ENCODE measurements at regions not wholly inside any gene's neighbourhood (a gene's known extent, or its start where the extent isn't known, plus 50 kb on each side); places are given as distances from the start of the nearest gene placed in this dataset.

DNA sequence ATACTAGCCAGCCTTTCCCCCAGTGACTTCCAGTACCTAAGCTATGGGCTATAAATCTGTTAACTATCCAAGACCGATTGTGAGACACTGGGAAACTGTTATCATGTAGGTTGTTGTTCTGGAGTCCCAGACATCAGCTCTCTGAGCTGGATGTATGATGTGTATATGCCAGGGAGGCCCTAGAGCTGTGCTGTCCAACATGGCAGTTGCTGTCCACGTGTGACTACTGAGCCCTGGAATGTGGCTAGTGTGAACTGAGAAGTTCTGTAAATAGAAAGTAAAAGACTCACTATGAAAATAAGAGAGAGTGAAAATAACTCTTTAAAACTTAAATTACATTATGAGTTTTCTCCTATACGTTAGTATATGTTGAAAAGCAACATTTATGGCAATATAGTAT, 755.8 kb upstream of the FBXO33 start:
- Histone ChIP-seq H3K27ac (ENCODE audit: low read depth, low read length) (no peak overlapping the region), H3K9me2 (ENCODE audit: insufficient read depth) (no peaks in the 10 kb centered on the region), H3K4me3 (replicated peaks in 1 of 2; ENCODE audit: low read depth in 1 of 2, low read length in 2 of 2) (no peak overlapping the region), H3K9ac (ENCODE audit: low read length) (no peak overlapping the region), H4K20me1 (ENCODE audit: insufficient read depth) (no peaks in the 10 kb centered on the region), H3K4me1 (ENCODE audit: control insufficient read depth in 1 of 2, insufficient read depth in 2 of 2, low read length in 2 of 2) (peaks cover 0 to 3% of the 10 kb centered on the region in 2 experiments; a peak in 1 of 4 replicates), H3K4me2 (ENCODE audit: low read length) (no peak overlapping the region), H3K79me2 (ENCODE audit: insufficient read depth, low read length) (no peaks in the 10 kb centered on the region), H3K9me3 (ENCODE audit: control insufficient read depth in 1 of 2, insufficient read depth in 1 of 2, low read depth in 1 of 2, low read length in 2 of 2) (no peaks in the 10 kb centered on the region), H2AFZ (ENCODE audit: low read depth, low read length, poor library complexity, severe bottlenecking) (no peak overlapping the region), H3K27me3 (ENCODE audit: insufficient read depth, low read length) (no peaks in the 10 kb centered on the region), H3K36me3 (ENCODE audit: control insufficient read depth in 1 of 2, insufficient read depth in 2 of 2, low read length in 2 of 2) (no peaks in the 10 kb centered on the region)
- ChIA-PET CTCF (no interaction called here), POLR2A (no interaction called here), RAD21 (ENCODE audit: low non-redundant PET in 1 of 2, low total read pairs in 2 of 2, uncharacterized antibody in 2 of 2, unreplicated experiment in 2 of 2) (no interaction called here)
- no TSS peak for BruUV-seq (replicated peaks)
- TF ChIP-seq ZNF274 (IDR thresholded peaks at IDR 0.05; ENCODE audit: low read depth, low read length) (no peak), ZFX (IDR thresholded peaks at IDR 0.05) (no peak), SIN3A (IDR thresholded peaks at IDR 0.05; ENCODE audit: low read depth) (no peak), POLR2AphosphoS5 (IDR thresholded peaks at IDR 0.05; ENCODE audit: low read depth, low read length) (no peak), CBX3 (IDR thresholded peaks at IDR 0.05; ENCODE audit: low read depth) (no peak), EZH2 (IDR thresholded peaks at IDR 0.05) (no peak), SRF (IDR thresholded peaks at IDR 0.05; ENCODE audit: low read depth) (no peak), SP1 (IDR thresholded peaks at IDR 0.05; ENCODE audit: low read depth) (no peak)
- TF ChIP-seq, protein P1, sequence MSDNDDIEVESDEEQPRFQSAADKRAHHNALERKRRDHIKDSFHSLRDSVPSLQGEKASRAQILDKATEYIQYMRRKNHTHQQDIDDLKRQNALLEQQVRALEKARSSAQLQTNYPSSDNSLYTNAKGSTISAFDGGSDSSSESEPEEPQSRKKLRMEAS (IDR thresholded peaks at IDR 0.05) = no peak
- TF ChIP-seq, protein P2, sequence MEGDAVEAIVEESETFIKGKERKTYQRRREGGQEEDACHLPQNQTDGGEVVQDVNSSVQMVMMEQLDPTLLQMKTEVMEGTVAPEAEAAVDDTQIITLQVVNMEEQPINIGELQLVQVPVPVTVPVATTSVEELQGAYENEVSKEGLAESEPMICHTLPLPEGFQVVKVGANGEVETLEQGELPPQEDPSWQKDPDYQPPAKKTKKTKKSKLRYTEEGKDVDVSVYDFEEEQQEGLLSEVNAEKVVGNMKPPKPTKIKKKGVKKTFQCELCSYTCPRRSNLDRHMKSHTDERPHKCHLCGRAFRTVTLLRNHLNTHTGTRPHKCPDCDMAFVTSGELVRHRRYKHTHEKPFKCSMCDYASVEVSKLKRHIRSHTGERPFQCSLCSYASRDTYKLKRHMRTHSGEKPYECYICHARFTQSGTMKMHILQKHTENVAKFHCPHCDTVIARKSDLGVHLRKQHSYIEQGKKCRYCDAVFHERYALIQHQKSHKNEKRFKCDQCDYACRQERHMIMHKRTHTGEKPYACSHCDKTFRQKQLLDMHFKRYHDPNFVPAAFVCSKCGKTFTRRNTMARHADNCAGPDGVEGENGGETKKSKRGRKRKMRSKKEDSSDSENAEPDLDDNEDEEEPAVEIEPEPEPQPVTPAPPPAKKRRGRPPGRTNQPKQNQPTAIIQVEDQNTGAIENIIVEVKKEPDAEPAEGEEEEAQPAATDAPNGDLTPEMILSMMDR (IDR thresholded peaks at IDR 0.05 in 2 of 3, conservative IDR thresholded peaks at IDR 0.05 in 1 of 3; ENCODE audit: borderline replicate concordance in 1 of 3, insufficient read depth in 1 of 3, low read depth in 2 of 3, low read length in 2 of 3) = no peak
- no peak for ATAC-seq
- DNase-seq (ENCODE audit: low read depth, low spot score) = no peak
- intact Hi-C loops (cut with micrococcal nuclease) = no loop called here

- Histone ChIP-seq H3K9me3 (ENCODE audit: control insufficient read depth in 1 of 2, insufficient read depth in 1 of 2, low read depth in 1 of 2, low read length in 2 of 2) (no peaks in the 10 kb centered on the region), H3K4me1 (ENCODE audit: control insufficient read depth in 1 of 2, insufficient read depth in 2 of 2, low read length in 2 of 2) (no peaks in the 10 kb centered on the region), H4K20me1 (ENCODE audit: insufficient read depth) (no peaks in the 10 kb centered on the region), H3K79me2 (ENCODE audit: insufficient read depth, low read length) (no peaks in the 10 kb centered on the region), H3K9ac (ENCODE audit: low read length) (no peak overlapping the region), H2AFZ (ENCODE audit: low read depth, low read length, poor library complexity, severe bottlenecking) (no peak overlapping the region), H3K9me2 (ENCODE audit: insufficient read depth) (no peaks in the 10 kb centered on the region), H3K36me3 (ENCODE audit: control insufficient read depth in 1 of 2, insufficient read depth in 2 of 2, low read length in 2 of 2) (no peaks in the 10 kb centered on the region), H3K27me3 (ENCODE audit: insufficient read depth, low read length) (no peaks in the 10 kb centered on the region), H3K4me3 (replicated peaks in 1 of 2; ENCODE audit: low read depth in 1 of 2, low read length in 2 of 2) (no peak overlapping the region), H3K27ac (ENCODE audit: low read depth, low read length) (no peak overlapping the region), H3K4me2 (ENCODE audit: low read length) (no peak overlapping the region)
- ATAC-seq = no peak
- POLR2A ChIA-PET = no interaction called here
- DNase-seq (ENCODE audit: low read depth, low spot score) = no peak
- intact Hi-C loops (cut with micrococcal nuclease) = no loop called here
- CTCF ChIA-PET = no interaction called here
- no TSS peak for BruUV-seq (replicated peaks)
- RAD21 ChIA-PET (ENCODE audit: low non-redundant PET in 1 of 2, low total read pairs in 2 of 2, uncharacterized antibody in 2 of 2, unreplicated experiment in 2 of 2) = no interaction called here
- TF ChIP-seq FOSL1 (IDR thresholded peaks at IDR 0.05; ENCODE audit: low read depth) (no peak), POLR2AphosphoS5 (IDR thresholded peaks at IDR 0.05; ENCODE audit: low read depth, low read length) (no peak), YY1 (IDR thresholded peaks at IDR 0.05; ENCODE audit: extremely low read depth, insufficient replicate concordance, low read depth, low read length) (no peak), ZNF274 (IDR thresholded peaks at IDR 0.05; ENCODE audit: low read depth, low read length) (no peak), ELF1 (IDR thresholded peaks at IDR 0.05; ENCODE audit: borderline replicate concordance, low read depth) (no peak), JUND (IDR thresholded peaks at IDR 0.05) (no peak), RAD21 (IDR thresholded peaks at IDR 0.05; ENCODE audit: low read depth) (no peak), TCF7L2 (IDR thresholded peaks at IDR 0.05; ENCODE audit: borderline replicate concordance, extremely low read depth, insufficient read depth, insufficient read length) (no peak)
- TF ChIP-seq, protein P1 (IDR thresholded peaks at IDR 0.05) = no peak
- TF ChIP-seq, protein P3, sequence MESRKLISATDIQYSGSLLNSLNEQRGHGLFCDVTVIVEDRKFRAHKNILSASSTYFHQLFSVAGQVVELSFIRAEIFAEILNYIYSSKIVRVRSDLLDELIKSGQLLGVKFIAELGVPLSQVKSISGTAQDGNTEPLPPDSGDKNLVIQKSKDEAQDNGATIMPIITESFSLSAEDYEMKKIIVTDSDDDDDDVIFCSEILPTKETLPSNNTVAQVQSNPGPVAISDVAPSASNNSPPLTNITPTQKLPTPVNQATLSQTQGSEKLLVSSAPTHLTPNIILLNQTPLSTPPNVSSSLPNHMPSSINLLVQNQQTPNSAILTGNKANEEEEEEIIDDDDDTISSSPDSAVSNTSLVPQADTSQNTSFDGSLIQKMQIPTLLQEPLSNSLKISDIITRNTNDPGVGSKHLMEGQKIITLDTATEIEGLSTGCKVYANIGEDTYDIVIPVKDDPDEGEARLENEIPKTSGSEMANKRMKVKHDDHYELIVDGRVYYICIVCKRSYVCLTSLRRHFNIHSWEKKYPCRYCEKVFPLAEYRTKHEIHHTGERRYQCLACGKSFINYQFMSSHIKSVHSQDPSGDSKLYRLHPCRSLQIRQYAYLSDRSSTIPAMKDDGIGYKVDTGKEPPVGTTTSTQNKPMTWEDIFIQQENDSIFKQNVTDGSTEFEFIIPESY (IDR thresholded peaks at IDR 0.05; ENCODE audit: extremely low read depth, insufficient replicate concordance, low read length) = no peak
These were observed 731.9 kb upstream of the FBXO33 start for GRCh38 chr14:40164083-40164482.
